ENCODE measurements at regions not wholly inside any gene's neighbourhood (a gene's known extent, or its start where the extent isn't known, plus 50 kb on each side); places are given as distances from the start of the nearest gene placed in this dataset.

GRCh38 chr12:125619723-125620122, 554.5 kb downstream of the AACS start:
- no peak for TF ChIP-seq CTCF (IDR thresholded peaks at IDR 0.05)
- no peak overlapping the region for H3K4me3 ChIP-seq
- H3K27ac ChIP-seq = no peak overlapping the region
- no peak for DNase-seq (ENCODE audit: low spot score)

- H3K4me3 ChIP-seq = no peak overlapping the region
- DNase-seq (ENCODE audit: low spot score) = no peak
- TF ChIP-seq CTCF (IDR thresholded peaks at IDR 0.05) = no peak
- no peak overlapping the region for H3K27ac ChIP-seq
Observed at GRCh38 chr12:125633686-125634085, 568.5 kb downstream of the AACS start.

GRCh38 chr12:125634813-125635212, 569.6 kb downstream of the AACS start:
- no peak for DNase-seq (ENCODE audit: low spot score)
- no peak for TF ChIP-seq CTCF (IDR thresholded peaks at IDR 0.05)
- Histone ChIP-seq H3K4me3 (no peak overlapping the region), H3K27ac (no peak overlapping the region)

- TF ChIP-seq CTCF (IDR thresholded peaks at IDR 0.05) = no peak
- no peak overlapping the region for H3K4me3 ChIP-seq
- DNase-seq (ENCODE audit: low spot score) = no peak
- no peak overlapping the region for H3K27ac ChIP-seq
Observed at GRCh38 chr12:125639826-125640225, 574.6 kb downstream of the AACS start.

- no peak for TF ChIP-seq CTCF (IDR thresholded peaks at IDR 0.05)
- no peak overlapping the region for H3K4me3 ChIP-seq
- DNase-seq (ENCODE audit: low spot score) = no peak
- no peak overlapping the region for H3K27ac ChIP-seq
Observed at GRCh38 chr12:125643055-125643454, 577.8 kb downstream of the AACS start.

GRCh38 chr12:125645724-125646123, 580.5 kb downstream of the AACS start:
- no peak for DNase-seq (ENCODE audit: low spot score)

GRCh38 chr12:125650587-125650986, 585.4 kb downstream of the AACS start:
- no peak for DNase-seq (ENCODE audit: low spot score)
- TF ChIP-seq CTCF (IDR thresholded peaks at IDR 0.05) = no peak
- no peak overlapping the region for H3K27ac ChIP-seq
- no peak overlapping the region for H3K4me3 ChIP-seq

More at GRCh38 chr12:125645724-125646123, 580.5 kb downstream of the AACS start:
- H3K4me3 ChIP-seq = no peak overlapping the region
- H3K27ac ChIP-seq = no peak overlapping the region
- no peak for TF ChIP-seq CTCF (IDR thresholded peaks at IDR 0.05)

Data from coronary artery (tissue), 2 donors.